GM12873 (cell line): ENCODE measurements at regions not wholly inside any gene's neighbourhood (a gene's known extent, or its start where the extent isn't known, plus 50 kb on each side); places are given as distances from the start of the nearest gene placed in this dataset.

Experiments
- TF ChIP-seq, protein P1 (sequence below): IDR thresholded peaks from 2 replicates; pipeline ENCODE4 v1.5.1; 2012; ENCODE audit warnings: low read depth, mild to moderate bottlenecking, moderate library complexity, low read length, control low read depth; ENCODE audit not compliant: insufficient read depth; ENCODE audit errors: missing control alignments

DNA sequence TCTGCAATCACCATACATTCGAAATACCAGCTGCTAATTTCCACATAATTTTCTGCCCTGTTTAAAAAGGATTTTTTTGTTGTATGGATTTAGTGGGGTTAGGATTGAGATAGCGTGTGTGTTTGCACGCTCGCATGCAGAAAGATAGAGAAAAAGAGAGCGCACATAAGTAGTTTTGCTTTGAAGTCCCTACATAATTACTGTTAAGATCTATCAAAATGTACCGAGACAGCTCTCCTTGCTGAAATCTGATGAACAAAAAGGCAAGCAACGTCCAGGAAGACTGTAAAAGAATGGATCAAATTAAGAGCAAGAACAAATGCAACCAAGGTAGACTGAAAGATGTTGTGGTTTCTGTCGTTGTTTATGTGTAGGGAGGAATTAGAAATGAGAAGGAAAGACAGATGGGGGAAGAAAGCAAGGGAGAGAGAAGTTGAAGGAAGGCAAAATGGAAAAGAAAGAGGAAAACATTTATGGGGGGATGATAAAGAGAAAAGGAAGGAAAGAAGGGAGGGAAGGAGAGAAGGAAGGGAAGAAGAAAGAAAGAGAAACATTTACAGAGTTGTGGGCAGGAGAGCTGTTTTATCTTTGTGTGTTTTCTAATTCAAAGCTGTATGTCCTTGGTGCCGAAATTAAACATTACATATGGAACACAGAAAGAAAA lies 522.3 kb downstream of the MED13L start:
- TF ChIP-seq, protein P1, sequence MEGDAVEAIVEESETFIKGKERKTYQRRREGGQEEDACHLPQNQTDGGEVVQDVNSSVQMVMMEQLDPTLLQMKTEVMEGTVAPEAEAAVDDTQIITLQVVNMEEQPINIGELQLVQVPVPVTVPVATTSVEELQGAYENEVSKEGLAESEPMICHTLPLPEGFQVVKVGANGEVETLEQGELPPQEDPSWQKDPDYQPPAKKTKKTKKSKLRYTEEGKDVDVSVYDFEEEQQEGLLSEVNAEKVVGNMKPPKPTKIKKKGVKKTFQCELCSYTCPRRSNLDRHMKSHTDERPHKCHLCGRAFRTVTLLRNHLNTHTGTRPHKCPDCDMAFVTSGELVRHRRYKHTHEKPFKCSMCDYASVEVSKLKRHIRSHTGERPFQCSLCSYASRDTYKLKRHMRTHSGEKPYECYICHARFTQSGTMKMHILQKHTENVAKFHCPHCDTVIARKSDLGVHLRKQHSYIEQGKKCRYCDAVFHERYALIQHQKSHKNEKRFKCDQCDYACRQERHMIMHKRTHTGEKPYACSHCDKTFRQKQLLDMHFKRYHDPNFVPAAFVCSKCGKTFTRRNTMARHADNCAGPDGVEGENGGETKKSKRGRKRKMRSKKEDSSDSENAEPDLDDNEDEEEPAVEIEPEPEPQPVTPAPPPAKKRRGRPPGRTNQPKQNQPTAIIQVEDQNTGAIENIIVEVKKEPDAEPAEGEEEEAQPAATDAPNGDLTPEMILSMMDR: no peak

DNA sequence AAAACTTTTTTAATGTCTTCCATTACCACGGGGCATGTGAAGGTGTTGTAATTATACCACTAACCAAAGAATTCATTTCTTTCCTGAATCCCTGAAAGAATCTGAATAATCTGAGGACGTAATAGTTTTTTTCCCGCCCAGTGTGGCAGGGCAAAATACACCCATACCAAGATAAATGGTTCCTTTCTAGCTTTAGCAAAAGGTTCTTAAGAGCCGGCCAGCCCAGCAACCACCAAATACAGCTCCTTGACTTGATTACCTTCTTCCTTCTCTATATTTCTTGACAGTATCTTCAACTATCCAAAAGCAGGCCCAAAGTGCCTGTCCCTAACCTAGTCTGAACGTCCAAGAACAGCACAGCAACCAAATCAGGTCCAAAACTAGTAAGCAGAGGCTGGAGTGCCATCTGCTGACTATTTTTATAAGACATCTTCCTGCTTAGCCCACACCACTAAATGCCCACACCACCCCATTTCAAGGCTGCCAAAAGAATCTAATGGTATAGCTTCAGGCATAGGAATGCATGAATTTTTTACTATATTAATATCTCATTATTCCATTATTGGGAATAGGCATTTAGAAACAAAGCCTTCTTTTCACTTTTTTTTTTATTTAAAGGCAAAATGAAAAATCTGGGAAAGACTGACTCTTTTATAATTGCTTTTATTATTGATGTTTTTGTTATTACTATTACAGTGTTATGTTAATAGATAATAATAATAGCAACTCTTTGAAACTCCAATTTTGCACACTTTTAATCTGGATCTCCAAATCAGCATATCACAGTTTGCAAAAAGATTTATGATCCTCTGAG lies 524.4 kb downstream of the MED13L start:
- TF ChIP-seq, protein P1: peak; percentile 59

DNA sequence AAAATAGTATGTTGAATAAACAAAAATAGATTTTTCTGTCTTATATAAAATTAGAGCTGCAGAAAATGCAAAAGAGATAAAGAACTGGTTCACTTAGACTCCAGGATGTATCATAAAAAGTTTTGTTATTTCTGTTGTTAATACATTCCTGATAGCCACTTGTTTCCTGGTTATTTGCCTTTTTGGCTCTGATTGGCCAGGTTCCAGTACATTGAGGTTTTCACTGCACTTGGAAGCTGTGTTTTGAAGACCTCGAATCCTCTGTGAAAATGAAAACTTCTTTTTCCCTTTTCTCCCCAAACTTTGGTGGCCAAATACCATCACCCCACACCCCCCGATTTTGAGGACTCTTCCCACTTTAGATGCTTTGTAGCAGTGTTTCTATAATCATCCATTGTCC lies 525.3 kb downstream of the MED13L start:
- TF ChIP-seq, protein P1: no peak

DNA sequence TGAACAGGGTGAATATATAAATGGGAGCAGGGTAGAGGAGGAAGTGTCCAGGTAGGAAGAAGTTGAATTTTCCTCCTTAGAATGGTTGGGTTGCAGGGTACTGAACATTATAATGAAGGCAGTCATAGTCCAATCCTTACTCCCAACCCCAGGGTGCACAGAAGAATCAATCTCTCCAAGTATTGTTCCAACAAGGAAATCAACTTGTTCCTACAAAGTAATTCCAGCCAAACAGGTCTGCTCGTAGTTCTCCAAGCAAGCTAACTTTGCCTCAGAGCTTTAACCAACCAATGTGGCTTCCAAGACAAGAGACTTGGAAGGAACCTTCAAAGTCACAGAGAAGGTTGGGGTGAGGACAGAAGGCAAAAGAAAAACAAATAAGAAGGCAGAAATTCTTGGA lies 527.2 kb downstream of the MED13L start:
- TF ChIP-seq, protein P1: no peak

DNA sequence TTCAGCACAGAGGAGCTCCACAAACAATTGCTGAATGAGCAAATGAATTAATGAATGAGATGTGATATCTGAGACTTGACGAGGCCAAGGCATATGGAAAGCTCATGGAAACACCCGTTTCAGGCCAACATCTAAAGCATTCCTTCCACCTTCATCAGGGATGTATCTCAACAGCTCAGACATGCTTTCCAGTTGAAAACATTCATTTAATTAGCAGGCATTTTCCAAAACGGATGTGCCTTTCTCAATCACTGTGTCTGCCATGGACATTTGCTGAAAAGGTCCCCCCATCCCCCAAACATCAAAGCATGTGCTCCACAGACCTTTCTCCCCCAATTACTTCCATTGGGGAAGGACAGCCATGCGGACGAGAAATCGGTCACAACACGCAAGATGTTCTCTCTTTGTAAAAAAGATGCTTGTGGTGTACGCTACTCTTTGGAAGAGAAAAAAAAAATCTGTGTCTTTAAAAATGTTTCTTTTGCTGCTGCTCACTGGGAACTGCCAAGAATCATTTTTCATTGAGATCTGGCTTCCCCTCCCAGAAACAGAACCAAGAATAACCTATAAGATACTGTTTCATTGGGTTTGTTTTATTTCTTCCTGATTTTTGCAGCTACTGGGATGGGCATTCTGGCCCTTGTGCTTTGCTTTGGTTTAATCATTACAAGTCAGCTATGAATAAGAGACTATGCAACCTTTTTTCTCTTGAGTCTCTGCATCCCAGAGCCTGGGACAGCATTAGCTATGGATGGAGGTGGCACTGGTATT lies 528.2 kb downstream of the MED13L start:
- TF ChIP-seq, protein P1: no peak

DNA sequence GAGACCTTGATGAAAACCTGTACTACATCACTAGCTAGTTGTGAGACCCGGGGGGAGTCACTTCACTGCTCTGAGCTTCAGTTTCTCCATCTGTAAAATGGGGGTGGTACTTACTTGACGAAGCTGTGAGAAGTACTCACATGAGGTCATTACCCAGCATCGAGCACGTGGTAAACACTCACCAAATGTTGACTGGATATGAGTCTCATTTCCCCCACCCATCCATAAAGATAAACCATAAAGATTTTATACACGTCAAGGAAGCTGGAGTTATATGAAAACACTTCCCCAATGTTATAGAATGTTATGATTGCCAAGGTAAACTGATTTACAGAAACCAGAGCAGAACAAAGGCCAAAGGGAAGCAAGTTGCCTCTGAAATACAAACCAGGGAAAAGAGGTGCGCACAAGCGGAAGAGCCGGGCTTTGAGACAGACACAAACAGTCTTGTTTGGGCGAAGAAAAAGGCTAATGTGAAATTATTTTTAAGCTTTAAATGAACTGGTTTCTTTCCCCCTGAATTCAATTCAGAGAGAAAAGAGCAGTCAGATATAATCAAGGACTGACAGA lies 536.8 kb downstream of the MED13L start:
- TF ChIP-seq, protein P1: no peak
